Retina (tissue), 1 donor: ENCODE measurements at regions not wholly inside any gene's neighbourhood (a gene's known extent, or its start where the extent isn't known, plus 50 kb on each side); places are given as distances from the start of the nearest gene placed in this dataset.
"Not testable (repeated sequence)": the region's sequence is repeated elsewhere in the genome, so short reads cannot be mapped to it uniquely, and the experiment has no call there.

Experiments
- DNase-seq: peaks from one replicate; pipeline ENCODE4 v3.0.0-alpha.2; 2016

DNA sequence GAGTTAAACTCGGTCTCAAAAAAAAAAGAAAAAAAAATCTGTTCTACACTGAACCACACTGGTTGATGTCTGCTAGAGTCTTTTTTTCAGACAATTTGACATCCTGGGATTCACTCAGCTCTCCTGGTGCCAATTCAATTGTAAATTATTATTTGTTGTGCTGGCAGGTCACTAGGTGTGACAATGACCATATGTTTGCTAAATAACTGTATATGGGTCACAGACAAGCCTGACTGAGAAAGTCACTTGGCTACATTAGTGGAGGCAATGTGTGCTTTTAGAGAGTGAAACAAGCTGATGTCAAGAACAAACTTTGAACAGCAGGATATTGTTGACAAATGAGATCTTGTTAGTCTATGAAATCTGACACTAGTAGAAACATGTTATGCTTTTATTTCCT, 1379.1 kb downstream of the ZPLD1 start:
- no peak for DNase-seq

- DNase-seq = no peak
Observed at GRCh38 chr3:103818398-103818797, 1383.6 kb downstream of the ZPLD1 start.

- DNase-seq = no peak
Observed at GRCh38 chr3:103818800-103819199, 1384.0 kb downstream of the ZPLD1 start.

GRCh38 chr3:103825586-103825985, 1390.8 kb downstream of the ZPLD1 start:
- DNase-seq = no peak

DNA sequence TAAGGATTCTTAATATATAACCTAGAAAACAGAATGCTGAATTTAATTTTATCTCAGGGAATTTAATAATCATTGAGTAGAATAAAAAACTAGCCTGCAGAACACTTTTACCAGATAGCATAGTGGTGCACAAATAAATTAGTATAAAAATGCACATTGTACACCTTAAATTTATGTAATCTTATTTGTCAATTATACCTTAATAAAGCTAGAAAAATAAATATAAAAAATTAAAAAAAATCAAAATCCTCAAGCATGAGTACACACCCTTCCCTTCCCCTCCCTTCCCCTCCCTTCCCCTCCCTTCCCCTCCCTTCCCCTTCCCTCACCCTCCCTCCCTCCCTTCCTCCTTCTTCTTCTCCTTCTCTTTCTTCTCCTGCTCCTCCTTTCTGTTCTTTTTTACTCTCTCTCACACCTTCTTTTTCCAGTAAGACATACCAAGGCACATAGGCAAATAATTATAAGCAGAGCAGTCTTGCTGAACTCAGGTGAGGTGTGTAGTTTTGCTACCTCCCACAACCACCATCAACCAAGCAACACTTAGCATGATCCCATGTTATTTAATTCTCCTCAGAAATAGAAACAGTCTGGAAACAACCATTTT, 1395.0 kb downstream of the ZPLD1 start:
- DNase-seq = no peak

DNA sequence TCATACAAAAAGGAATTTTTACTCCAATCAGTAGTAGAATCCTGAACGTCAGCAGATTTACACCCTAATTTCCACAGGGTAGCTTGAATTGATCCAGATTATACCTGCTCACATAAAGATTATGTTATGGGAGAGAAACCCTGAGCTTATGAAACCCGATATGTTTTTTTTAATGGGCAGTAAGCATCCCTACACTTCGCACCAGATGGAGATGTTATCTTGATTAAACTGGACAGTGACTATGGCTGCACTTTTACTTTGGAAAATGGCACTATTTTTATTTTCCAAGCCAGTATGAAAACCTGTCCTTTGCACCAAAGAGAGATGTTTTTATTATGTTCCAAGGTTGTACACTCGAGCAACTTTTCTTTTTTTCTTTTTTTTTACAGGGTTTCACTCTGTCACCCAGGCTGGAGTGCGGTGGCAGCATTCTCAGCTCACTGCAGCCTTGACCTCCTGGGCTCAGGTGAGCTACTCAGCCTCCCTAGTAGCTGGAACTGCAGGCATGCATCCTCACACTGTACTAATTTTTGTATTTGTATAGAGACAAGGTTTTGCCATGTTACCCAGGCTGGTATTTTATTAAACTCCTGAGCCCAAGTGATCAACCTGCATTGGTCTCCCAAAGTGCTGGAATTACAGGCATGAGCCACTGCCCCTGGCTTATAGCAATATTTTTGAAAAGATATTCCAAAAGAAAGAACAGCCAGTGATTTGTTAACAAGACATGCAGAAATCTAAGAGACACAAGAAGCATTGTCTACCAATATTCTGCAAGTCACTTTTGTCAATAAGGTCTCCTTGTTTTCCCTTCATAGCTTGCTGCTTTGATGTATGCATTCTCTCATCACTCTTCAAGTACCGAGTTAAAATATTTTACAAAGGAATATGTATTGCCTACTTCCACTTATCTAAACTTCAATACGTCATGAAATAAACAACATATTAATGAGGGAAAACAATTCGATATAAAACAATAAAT, 1412.6 kb downstream of the ZPLD1 start:
- peak; percentile 4 for DNase-seq

DNA sequence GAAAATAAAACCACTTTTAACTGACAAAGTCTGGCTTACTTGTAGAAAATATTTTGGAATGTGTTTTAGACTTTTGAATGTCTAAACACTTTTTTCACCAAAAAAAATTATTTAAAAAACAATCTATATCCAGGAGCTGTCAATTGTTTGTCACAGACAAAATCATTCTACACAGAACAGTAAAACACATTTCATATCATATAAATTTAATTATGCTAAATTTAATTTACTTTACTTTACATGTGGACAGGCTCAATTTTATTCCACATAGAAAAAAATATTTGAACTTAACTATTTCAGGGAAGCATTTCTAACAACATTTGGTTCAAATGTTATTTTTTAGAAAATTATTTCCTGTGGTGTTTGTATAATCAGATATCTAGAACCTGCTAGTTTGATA, 1417.0 kb downstream of the ZPLD1 start:
- DNase-seq = no peak

- no peak for DNase-seq
Observed at GRCh38 chr3:103862415-103862814, 1427.6 kb downstream of the ZPLD1 start.

DNA sequence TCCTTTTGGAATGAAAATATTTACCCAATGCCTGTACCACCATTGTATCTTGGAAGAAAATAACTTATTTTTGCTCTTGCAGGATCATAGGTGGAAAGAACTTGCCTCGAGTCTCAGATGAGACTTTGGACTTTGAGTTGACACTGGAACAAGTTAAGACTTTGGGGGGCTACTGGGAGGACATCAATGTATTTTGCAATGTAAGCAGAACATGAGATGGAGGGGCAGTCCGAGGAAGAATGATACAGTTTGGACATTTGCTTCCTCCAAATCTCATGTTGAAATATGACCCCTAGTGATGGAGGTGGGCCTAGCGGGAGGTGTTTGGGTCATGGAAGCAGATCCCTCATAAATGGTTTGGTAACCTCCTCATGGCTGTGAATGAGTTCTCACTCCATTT, 1428.6 kb downstream of the ZPLD1 start:
- no peak for DNase-seq

DNA sequence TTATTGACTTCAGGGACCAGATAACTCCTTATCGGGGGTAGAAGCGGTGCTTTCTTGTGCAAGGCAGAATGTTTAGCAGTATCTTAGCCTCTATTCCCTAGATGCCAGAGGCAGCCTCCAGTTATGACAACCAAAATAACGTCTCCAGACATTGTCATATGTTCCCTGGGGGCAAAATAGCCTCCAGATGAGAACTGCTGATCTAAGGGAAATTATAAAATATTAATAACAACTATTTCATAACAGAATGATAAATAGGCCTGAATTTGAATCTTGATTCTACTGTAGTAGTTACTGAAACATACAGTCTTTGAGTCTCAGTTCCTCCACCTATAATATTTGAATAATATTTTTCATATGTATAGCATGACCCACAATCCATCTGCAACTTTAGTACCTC, 1431.3 kb downstream of the ZPLD1 start:
- no peak for DNase-seq

GRCh38 chr3:103873021-103873420, 1438.2 kb downstream of the ZPLD1 start:
- no peak for DNase-seq

DNA sequence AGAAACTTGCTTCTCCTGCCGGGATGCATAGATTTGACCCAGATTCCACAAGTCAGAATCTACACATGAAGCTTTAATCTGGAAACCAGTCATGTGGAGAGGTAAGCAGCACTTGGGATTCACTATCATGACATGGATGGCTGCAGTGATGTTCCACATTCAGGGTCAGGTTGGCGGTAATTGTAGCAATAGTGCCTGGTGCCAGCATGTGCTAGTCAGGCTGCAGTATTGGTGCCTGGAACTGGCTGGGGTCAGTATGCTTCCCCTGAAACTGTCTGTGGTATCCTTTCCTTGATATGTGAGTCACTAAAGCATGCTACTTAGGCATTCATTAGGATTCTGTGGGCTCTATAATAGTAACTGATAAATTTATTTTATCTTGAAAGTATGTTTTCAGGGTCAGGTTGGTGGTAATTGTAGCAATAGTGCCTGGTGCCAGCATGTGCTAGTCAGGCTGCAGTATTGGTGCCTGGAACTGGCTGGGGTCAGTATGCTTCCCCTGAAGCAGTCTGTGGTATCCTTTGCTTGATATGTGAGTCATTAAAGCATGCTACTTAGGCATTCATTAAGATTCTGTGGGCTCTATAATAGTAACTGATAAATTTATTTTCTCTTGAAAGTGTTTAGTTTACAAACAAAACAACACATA, 1439.2 kb downstream of the ZPLD1 start:
- peak; percentile 43 for DNase-seq

- DNase-seq = not testable (repeated sequence)
Observed at GRCh38 chr3:103881809-103882208, 1447.0 kb downstream of the ZPLD1 start.

DNA sequence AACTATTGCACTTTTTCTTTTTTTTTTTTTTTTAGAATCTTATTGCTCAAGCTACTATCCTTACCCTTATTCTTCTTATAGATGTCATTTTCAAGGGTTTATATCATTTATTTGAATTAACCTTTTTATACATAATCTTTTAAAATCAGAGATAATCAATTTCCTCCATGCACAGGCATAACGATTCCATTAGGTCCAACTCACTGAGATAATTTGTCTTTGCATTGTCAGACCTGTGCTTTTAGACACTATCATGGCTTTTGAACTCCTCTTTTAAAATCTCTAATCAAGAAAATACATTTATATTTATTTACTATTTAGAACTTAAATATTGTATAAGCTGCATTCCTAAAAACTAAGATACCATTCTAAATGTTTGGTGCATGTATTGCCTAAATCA, 1454.9 kb downstream of the ZPLD1 start:
- DNase-seq = no peak

GRCh38 chr3:103894162-103894822, 1459.5 kb downstream of the ZPLD1 start:
- DNase-seq = peak; percentile 7

GRCh38 chr3:103899328-103899727, 1464.5 kb downstream of the ZPLD1 start:
- no peak for DNase-seq

DNA sequence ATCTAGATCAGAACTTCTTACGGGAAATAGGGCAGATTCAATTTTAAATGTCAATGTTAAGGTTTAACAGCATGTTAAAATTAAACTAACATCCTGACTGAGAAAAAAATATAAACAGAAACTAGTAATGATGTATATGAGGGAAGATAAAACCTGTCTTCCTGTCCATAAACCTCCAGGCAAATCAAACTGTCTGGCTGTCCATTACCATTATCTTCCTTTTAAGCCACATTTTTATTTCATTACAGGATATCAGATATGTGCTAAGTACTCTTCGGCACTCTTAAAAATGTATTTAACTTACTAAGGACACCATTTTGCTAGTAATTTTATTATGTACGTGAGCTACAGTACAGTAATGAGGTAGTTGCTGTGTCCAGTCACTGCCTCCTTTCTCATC, 1461.7 kb upstream of the ALCAM start:
- DNase-seq = no peak

GRCh38 chr3:103906304-103906703, 1460.4 kb upstream of the ALCAM start:
- DNase-seq = no peak

- no peak for DNase-seq
Observed at GRCh38 chr3:103906808-103907207, 1459.9 kb upstream of the ALCAM start.

DNA sequence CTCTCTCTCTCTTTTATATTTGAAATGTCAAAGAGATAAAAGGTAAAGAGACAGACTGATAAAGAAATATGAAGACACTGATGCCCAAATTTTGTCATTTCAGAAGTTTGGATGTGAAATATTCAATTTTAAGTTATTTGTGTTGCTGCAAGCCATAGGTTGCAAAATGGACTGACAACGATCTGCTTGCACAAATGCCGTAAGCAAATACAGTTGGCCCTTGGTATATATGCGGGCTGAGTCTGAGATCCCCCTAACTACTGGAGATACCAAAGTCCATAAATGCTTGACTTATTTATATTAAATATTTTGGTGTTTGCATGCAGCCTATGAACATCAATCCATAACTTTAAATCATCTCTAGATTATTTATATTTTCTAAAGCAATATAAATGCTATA, 1459.1 kb upstream of the ALCAM start:
- DNase-seq = no peak

- DNase-seq = no peak
Observed at GRCh38 chr3:103909395-103909794, 1457.3 kb upstream of the ALCAM start.

DNA sequence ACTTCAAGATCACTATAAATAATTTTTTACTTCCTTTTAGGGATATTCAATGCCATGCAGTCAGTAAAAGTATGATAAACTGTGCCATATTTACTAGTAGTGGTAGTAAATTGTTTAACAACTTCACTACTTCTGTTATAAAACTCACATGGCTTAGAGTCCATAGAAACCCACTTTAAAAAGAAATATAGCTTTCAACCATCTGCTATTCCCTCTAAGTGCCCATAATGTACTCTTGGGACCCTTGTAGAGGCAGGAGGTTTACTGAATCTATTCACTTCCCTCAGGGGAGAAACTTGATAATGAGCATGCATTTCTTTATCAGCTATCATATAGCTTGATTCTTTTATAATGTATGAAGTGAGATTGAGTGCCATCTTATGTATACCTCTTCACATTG, 1448.4 kb upstream of the ALCAM start:
- DNase-seq = no peak

DNA sequence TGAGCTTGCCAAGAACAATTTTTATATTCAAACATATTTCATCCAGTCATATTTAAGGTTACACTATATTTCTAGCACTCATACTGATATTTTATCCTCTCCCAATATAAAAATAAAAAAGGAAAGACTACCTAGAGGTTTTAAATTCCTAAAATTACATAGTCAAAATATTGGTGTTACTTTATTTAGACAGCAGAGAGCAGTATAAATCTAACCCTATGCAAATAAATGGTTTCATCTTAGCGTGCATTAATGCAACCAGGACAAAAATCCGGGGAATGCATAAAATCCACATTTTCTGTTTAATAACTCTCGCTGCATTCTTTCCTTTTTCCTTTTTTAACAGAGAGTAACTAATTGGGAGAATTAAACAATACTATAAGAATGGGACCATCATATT, 1447.4 kb upstream of the ALCAM start:
- no peak for DNase-seq
